B cell (primary cell): ENCODE measurements at regions not wholly inside any gene's neighbourhood (a gene's known extent, or its start where the extent isn't known, plus 50 kb on each side); places are given as distances from the start of the nearest gene placed in this dataset.
"Not testable (repeated sequence)": the region's sequence is repeated elsewhere in the genome, so short reads cannot be mapped to it uniquely, and the experiment has no call there.

Source experiments
- EZH2 ChIP-seq: IDR thresholded peaks from 2 replicates; pipeline ENCODE4 v1.6.1; 2012; ENCODE audit warnings: borderline replicate concordance, low read depth, mild to moderate bottlenecking, moderate library complexity, low read length; ENCODE audit not compliant: insufficient read depth, poor library complexity, severe bottlenecking
- TF ChIP-seq, protein P1 (sequence below): fragments of 200-600 bp; IDR thresholded peaks from one replicate; pipeline ENCODE4 v1.8.0; 2022; ENCODE audit warnings: antibody characterized with exemption, mild to moderate bottlenecking

DNA sequence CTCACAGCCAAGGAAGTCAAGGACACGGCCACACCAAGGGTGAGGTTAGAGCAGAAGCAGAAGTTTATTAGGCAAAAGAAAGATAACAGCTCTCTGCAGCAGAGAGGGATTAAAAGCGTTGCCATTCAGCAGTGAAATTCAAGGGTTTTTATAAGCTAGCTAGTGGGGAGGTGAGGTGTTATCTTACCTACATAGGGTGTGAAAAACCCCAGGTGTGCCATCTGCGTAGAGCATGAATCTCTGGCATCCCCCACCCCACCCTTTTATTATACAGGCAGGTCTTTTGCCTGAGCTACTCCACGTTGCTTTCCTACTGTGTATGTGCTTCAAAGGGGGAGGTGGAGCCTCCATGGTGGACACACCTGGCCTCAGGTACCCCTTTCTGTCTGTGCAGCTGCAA, 135.4 kb downstream of the ARHGAP11B start:
- TF ChIP-seq, protein P1, sequence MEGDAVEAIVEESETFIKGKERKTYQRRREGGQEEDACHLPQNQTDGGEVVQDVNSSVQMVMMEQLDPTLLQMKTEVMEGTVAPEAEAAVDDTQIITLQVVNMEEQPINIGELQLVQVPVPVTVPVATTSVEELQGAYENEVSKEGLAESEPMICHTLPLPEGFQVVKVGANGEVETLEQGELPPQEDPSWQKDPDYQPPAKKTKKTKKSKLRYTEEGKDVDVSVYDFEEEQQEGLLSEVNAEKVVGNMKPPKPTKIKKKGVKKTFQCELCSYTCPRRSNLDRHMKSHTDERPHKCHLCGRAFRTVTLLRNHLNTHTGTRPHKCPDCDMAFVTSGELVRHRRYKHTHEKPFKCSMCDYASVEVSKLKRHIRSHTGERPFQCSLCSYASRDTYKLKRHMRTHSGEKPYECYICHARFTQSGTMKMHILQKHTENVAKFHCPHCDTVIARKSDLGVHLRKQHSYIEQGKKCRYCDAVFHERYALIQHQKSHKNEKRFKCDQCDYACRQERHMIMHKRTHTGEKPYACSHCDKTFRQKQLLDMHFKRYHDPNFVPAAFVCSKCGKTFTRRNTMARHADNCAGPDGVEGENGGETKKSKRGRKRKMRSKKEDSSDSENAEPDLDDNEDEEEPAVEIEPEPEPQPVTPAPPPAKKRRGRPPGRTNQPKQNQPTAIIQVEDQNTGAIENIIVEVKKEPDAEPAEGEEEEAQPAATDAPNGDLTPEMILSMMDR, result not testable (repeated sequence)
- TF ChIP-seq EZH2, result not testable (repeated sequence)
